ENCODE measurements at regions not wholly inside any gene's neighbourhood (a gene's known extent, or its start where the extent isn't known, plus 50 kb on each side); places are given as distances from the start of the nearest gene placed in this dataset.

GRCh38 chr12:58171914-58172313 is 230.5 kb downstream of the ATP23 start:
- H3F3A ChIP-seq (ENCODE audit: insufficient read depth), result no peaks in the 10 kb centered on the region
- TF ChIP-seq, protein P1, sequence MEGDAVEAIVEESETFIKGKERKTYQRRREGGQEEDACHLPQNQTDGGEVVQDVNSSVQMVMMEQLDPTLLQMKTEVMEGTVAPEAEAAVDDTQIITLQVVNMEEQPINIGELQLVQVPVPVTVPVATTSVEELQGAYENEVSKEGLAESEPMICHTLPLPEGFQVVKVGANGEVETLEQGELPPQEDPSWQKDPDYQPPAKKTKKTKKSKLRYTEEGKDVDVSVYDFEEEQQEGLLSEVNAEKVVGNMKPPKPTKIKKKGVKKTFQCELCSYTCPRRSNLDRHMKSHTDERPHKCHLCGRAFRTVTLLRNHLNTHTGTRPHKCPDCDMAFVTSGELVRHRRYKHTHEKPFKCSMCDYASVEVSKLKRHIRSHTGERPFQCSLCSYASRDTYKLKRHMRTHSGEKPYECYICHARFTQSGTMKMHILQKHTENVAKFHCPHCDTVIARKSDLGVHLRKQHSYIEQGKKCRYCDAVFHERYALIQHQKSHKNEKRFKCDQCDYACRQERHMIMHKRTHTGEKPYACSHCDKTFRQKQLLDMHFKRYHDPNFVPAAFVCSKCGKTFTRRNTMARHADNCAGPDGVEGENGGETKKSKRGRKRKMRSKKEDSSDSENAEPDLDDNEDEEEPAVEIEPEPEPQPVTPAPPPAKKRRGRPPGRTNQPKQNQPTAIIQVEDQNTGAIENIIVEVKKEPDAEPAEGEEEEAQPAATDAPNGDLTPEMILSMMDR (IDR thresholded peaks at IDR 0.05; ENCODE audit: insufficient read depth, low read length, poor library complexity, severe bottlenecking), result no peak
- TF ChIP-seq EZH2phosphoT487 (conservative IDR thresholded peaks at IDR 0.05; ENCODE audit: low read length), result no peak
- H3K4me3 ChIP-seq (ENCODE audit: insufficient read depth, low read length, poor library complexity, severe bottlenecking), result no peak overlapping the region
- no peak overlapping the region for H3K4me2 ChIP-seq (ENCODE audit: low read depth, low read length, poor library complexity, severe bottlenecking)
- no peaks in the 10 kb centered on the region for H3K36me3 ChIP-seq (ENCODE audit: low read length)
- H3K9me3 ChIP-seq (ENCODE audit: insufficient read depth, low read length), result no peaks in the 10 kb centered on the region
- no peak overlapping the region for H3K27ac ChIP-seq (ENCODE audit: low read depth, low read length)
- H3K9me2 ChIP-seq (replicated peaks; ENCODE audit: insufficient read depth, low read length), result no peaks in the 10 kb centered on the region
- H2AFZ ChIP-seq (ENCODE audit: low read depth, low read length, severe bottlenecking), result no peak overlapping the region
- no peaks in the 10 kb centered on the region for H3K79me2 ChIP-seq (ENCODE audit: insufficient read depth, low read length)
- H3K27me3 ChIP-seq (ENCODE audit: low read length), result no peaks in the 10 kb centered on the region
- H4K20me1 ChIP-seq (ENCODE audit: low read depth, low read length), result no peaks in the 10 kb centered on the region
- no peak overlapping the region for H3K9ac ChIP-seq (ENCODE audit: low read length)

GRCh38 chr12:58172433-58173073 is 231.2 kb downstream of the ATP23 start:
- Histone ChIP-seq H2AFZ (ENCODE audit: low read depth, low read length, severe bottlenecking) (no peak overlapping the region), H3K9ac (ENCODE audit: low read length) (no peak overlapping the region), H3K9me2 (replicated peaks; ENCODE audit: insufficient read depth, low read length) (no peaks in the 10 kb centered on the region), H3K9me3 (ENCODE audit: insufficient read depth, low read length) (no peaks in the 10 kb centered on the region), H3K27ac (ENCODE audit: low read depth, low read length) (no peak overlapping the region), H3K36me3 (ENCODE audit: low read length) (no peaks in the 10 kb centered on the region), H3K4me2 (ENCODE audit: low read depth, low read length, poor library complexity, severe bottlenecking) (no peak overlapping the region), H3K4me3 (ENCODE audit: insufficient read depth, low read length, poor library complexity, severe bottlenecking) (no peak overlapping the region), H3K27me3 (ENCODE audit: low read length) (no peaks in the 10 kb centered on the region), H3F3A (ENCODE audit: insufficient read depth) (no peaks in the 10 kb centered on the region), H3K79me2 (ENCODE audit: insufficient read depth, low read length) (no peaks in the 10 kb centered on the region), H4K20me1 (ENCODE audit: low read depth, low read length) (no peaks in the 10 kb centered on the region)
- TF ChIP-seq, protein P1 (IDR thresholded peaks at IDR 0.05; ENCODE audit: insufficient read depth, low read length, poor library complexity, severe bottlenecking), result no peak
- no peak for TF ChIP-seq EZH2phosphoT487 (conservative IDR thresholded peaks at IDR 0.05; ENCODE audit: low read length)

- Histone ChIP-seq H3K79me2 (ENCODE audit: insufficient read depth, low read length) (no peaks in the 10 kb centered on the region), H3F3A (ENCODE audit: insufficient read depth) (no peaks in the 10 kb centered on the region), H3K4me2 (ENCODE audit: low read depth, low read length, poor library complexity, severe bottlenecking) (no peak overlapping the region), H3K9me2 (replicated peaks; ENCODE audit: insufficient read depth, low read length) (no peaks in the 10 kb centered on the region), H3K9me3 (ENCODE audit: insufficient read depth, low read length) (no peaks in the 10 kb centered on the region), H4K20me1 (ENCODE audit: low read depth, low read length) (no peaks in the 10 kb centered on the region), H2AFZ (ENCODE audit: low read depth, low read length, severe bottlenecking) (no peak overlapping the region), H3K27ac (ENCODE audit: low read depth, low read length) (no peak overlapping the region), H3K36me3 (ENCODE audit: low read length) (no peaks in the 10 kb centered on the region), H3K9ac (ENCODE audit: low read length) (no peak overlapping the region), H3K4me3 (ENCODE audit: insufficient read depth, low read length, poor library complexity, severe bottlenecking) (no peak overlapping the region), H3K27me3 (ENCODE audit: low read length) (no peaks in the 10 kb centered on the region)
- TF ChIP-seq, protein P1 (IDR thresholded peaks at IDR 0.05; ENCODE audit: insufficient read depth, low read length, poor library complexity, severe bottlenecking), result no peak
- TF ChIP-seq EZH2phosphoT487 (conservative IDR thresholded peaks at IDR 0.05; ENCODE audit: low read length), result no peak
Observed at GRCh38 chr12:58174316-58174715, 232.9 kb downstream of the ATP23 start.
